HG02885 (cell line): ENCODE measurements at regions not wholly inside any gene's neighbourhood (a gene's known extent, or its start where the extent isn't known, plus 50 kb on each side); places are given as distances from the start of the nearest gene placed in this dataset.

ENCODE experiments used
- ATAC-seq: cut with Tn5 transposase; IDR thresholded peaks from one replicate; pipeline ENCODE4 v1.9.1; 2021; ENCODE audit warnings: mild to moderate bottlenecking; ENCODE audit not compliant: unreplicated experiment, poor library complexity

DNA sequence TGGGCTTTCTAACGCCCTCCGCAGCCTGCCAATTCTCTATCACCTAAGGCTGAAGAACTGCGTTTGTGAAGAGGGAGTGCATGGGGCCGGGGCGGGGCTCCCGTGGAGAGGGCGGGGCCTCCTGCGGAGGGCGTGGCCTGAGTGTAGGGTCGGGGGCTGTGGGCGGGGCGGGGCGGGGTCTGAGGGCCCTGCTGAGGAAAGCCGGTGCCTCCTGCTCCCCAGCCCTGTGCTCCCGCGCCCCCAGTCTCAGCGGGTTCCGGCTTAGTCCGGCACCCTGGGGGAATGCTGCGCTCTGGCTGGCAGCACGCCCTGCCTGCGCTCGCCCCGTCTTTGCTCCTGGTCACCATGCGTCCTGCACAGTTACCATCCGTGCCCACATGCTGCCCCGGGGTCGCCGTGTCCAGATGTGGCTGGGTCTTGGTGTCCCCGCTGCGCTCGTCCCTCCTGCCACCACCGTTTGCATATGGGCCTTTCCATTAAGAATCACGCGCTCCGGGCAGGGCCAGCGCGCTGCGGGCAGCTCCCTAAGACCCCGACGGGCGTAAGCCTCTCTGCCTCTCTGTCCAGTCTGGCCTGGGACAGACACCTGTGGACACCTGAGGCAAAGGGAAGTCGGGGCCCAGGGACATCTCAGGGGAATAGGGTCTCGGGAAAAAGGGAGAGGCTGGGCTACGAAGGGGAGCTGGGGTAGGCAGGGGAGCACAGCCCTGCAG is 144.0 kb upstream of the RET start:
- no peak for ATAC-seq

DNA sequence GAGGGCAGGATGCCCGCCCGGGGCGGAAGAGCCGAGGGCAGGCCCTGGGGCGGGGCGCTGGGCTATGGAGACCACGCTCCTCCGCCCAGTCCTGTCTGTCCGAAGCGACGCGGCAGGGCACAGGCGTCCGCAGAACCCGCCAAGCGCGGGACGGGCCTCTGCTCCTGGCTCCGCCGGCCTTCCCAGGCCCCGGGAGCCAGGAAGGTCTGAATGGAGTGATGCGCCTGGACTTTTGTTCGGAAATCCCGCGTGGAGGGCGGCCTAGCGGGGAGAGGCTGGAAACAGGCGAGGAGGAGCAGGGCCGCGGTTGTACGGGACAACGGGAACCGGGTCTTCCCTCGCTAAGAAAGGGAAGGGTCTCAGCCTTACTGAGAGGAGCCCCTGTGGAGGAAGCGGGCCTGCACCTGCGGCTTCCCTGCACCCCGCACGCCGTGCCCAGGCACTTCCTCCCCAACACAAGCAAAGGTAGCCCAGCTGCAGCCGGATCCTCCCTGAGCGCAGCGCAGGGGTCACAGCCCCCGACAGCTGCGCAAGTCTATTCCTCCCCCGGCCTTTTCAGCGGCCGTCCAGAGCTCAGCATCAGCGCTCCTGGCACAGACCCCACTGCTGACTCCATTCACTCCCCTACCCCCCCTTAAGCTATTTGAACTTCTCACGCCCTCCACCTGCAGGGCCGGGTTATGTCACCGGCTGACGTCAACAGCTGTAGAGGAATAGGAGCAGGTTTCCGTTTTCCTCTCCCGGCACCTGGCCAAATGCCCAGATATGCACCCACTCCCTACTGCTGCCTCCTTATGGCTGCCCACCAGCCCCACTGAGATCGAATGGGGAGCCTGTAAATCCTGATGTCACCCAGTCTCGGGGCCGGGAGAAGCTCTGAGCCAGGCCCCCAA is 143.2 kb upstream of the RET start:
- ATAC-seq: no peak

DNA sequence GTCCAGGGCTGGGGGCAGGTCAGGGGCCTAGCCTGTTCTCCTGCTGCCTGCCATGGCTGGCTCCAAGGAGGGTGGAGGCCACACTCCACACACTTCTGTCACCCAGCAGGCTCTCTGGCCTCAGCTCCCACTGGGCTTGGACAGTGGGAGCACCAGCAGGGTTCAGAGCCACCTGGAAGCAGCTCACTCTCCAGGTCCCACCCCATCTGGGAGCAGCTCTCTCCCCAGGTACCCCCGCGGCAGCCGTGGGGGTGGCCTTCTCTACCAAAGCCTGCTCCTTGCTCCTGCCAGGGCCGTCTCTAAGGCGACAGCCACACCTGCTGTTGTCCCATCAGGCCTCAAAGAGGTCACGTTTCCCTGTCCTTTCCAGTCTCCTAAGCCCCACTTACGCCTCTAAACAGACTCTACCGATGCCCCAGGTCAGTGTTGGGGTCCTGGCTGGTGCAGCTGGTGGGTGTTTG is 142.5 kb upstream of the RET start:
- ATAC-seq: no peak

DNA sequence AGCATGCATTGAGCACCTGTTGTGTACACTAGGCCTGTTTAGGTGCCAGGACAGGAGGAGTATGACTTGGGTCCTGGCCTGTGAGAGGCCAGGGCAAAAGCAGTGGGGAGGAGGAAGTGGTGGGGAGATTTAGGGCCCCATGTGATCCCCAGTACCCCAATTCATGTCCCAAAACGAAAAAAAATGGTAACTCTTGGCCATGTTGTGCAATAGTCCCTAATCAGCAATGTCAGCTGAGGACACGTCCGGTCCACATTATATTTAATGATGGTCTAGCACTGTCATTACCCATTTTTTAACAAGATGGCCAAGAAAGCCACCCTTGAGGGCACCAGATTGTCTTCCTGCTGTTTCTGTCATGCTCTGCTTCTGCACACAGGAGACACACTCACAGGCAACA is 142.0 kb upstream of the RET start:
- no peak for ATAC-seq

DNA sequence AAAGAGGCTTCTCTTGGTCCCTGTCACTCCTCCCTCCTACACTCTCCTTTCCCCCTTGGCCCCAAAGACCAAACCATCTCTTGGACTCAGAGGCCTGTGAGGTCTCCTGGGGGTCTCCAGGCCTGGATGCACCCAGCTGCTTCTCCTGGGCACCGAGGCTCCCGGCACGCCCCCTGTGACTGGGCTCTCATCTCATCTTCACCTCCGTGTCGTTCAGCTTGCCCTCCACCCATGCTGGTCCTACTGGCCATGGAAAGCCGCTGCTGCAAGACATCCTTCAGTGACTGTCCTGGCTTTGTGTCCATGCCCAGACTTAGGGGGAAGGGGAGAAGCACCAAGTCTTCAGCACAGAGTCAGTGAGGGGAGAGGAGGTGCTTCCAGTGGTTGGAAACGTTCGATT is 141.4 kb upstream of the RET start:
- no peak for ATAC-seq

DNA sequence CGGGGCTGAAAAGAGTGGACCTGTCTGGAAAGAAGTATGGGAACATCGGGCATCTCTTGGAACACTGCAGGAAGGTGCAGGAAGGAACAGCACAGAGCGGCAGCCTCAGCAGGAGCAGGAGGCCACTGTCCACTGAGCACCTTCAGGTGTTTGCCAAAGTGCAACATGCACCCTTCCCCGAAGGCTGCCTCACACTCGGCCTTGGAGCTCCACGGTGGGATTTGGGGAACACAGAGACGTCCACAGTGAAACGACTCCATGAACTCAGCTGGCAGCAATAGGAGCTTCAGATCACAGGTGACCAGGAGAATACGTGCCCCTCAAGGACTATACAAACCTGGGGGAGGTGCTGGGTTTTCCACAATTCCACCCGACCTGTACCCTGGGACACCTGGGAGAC is 140.3 kb upstream of the RET start:
- ATAC-seq: no peak

DNA sequence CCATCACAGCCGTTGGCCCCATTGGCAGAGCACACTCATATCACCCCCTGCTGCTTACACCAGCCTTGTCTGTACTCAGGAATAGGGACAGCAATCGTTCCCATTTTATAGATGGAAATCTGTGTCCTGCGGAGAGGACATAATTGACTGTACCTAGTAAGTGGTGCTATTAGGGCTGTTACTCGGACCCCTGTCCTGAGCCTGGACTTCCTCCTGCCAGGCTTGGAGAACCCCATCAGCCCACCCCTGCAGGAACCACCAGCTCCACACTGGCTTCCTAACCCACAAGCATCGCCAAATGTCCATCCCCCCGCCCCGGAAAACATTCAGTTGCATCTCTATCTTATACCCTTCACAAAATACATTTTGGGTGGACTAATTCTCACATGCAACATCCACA is 139.8 kb upstream of the RET start:
- ATAC-seq: no peak

DNA sequence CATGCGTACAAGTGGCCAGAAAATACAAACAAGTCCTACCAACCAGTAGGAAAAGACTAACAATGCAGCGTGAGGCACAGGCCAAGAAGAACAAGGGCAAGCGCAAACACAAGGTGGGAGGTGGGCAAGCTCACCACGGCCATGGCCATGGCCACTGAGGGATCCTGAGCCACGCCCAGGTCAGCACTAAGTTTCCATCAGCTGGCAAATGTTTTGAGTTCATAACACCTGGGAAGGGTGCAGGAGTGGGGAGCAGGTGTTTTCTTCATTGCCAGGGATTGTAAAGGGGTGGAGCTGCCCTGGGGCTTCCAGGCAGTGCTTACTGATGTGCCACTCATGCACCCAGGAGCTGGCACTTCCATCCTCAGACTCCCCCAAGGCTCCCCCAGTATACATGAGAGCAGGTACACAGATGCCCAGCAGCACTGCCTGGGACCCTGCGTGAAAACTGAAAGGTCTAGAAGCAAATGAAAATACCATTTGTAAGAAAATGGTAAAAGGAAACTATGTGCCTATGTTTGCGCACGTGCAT is 139.2 kb upstream of the RET start:
- ATAC-seq: no peak

DNA sequence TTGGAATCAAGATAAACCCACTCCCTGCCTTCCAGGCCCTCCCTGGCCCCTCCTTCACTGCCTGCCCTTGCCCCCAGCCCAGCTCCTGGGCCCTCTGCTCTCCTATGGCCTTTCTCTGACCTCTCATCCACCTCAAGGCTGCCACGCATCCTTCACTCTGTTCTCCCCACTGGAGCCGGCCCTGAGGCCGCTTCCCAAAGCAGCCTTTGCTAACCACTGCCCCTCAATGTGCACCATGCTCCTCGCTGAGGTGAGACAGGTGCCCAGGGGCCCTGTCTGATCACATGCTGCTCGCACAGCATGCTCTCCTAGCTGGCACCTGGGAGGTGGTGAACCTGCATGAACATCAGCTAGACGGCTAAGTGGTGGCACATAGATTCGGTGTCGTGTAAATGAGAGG is 138.5 kb upstream of the RET start:
- no peak for ATAC-seq

DNA sequence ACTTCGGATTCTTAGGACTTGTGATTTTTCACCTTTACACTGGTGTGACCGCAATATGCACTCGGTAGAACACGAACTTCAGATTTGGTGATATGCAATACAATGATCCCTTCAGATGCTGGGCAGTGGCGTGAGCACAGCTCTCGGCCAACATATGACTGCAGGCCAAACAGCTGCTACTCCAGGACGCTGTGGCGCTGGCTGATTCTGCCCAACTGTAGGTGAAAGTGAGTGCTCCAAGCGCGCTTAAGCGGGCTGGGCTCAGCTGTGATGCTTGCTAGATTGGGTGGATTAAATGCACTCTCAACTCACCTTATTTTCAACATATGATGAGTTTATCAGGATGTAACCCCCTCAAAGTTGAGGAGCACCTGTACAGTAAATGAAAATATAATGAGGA is 137.6 kb upstream of the RET start:
- ATAC-seq: no peak

DNA sequence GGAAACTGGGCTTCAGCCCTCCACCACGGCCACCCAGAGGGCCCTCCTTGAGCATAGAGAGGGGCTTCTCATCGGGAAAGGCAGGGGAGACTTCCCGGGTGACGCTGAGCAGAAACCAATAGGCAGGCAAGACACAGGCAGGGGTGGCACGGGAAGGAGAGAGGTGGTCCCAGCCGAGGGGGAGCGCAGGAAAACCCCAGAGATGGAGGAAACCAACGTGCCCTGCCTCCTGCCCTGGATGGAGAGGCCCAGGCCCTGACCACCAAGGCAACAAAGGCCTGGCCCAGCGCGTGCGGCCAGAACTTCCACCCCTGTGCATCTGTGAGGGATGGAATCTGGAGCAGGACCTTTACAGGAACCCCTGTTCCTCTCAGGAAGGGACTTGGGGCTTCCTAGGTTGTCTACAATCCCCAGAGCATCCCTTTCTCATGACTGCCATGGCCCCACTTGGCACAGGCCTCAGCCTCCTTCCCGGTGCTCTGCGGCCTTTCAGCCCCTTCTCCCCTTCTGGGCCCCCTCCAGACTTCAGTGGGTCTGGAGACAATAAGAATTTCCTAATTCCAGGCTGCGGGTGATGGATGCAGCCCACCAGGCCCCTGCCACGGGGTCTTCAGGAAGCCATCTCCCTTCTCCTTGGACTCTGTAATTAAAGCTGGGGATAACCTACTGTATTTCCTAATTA is 137.0 kb upstream of the RET start:
- no peak for ATAC-seq

DNA sequence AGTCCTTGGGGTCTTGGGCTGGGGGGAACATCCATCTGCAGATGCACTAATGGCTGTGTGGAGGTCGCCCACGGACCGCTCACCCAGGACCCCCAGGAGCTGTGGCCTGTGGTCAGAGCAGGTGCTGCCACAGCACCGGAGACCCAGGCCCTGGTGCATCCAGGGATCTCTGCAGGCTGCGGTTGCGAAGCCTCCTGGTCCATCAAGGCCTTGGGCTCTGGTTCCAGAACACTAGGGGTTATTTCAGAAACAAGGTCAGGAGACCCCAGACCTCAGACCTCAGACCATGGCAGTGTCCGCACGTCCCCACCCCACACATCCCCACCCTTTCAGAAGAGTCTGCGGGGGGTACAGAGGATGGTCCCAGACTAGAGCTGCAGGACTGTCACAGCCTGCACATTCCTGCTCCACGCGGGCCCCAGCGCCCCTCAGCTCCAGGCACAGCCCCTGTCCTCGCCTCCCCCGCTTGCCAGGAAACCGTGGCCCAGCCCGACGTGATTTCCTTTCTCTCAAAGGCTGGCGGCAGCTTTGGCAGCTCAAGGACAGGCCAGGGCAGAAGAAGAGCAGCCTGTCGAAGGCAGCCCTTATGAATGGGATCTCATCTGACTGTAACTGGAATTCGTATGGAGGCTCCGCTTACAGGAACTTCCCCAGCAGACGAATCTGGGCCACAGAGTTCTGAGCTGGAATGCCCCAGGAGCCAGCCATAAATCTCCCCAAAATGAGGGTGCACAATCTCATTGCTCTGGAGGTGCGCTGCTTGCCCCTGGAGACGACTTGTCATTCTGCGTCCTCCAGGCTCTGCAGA is 136.2 kb upstream of the RET start:
- ATAC-seq: no peak

DNA sequence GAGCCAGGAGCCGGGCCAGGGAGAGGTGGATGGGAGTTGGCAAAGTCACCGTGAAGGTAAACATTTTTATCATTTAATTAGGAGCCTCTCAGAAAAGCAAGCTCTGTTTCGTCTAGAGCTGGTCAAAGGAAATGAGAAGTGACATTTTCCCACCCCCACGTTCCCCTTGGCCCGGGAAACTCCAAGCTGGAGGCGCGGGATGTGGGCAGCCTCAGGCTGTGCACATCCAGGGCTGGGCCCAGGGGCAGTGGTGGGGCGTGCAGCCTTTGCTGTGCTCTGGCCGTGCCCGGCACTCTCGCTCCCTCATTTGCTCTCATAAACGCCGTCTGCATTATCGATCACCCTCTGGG is 135.6 kb upstream of the RET start:
- ATAC-seq: no peak

DNA sequence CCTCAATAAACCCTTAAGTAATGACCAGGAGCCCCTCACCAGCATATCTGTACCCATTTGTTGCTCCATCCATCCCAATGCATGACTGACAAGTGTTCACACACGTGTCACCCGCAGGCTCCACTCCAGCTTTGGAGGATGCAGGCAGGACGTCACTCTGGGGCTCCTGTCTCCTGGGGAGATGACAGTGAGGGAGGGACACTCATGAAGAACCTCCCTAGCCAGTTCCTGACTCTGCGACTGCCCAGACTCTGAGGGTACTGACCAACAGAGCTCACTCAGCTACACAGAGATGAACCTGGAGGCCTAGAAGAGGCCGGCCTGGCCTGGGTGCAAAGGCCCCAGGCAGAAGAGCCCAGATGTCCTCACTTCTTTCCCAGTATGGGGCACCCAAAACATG is 135.1 kb upstream of the RET start:
- ATAC-seq: no peak

DNA sequence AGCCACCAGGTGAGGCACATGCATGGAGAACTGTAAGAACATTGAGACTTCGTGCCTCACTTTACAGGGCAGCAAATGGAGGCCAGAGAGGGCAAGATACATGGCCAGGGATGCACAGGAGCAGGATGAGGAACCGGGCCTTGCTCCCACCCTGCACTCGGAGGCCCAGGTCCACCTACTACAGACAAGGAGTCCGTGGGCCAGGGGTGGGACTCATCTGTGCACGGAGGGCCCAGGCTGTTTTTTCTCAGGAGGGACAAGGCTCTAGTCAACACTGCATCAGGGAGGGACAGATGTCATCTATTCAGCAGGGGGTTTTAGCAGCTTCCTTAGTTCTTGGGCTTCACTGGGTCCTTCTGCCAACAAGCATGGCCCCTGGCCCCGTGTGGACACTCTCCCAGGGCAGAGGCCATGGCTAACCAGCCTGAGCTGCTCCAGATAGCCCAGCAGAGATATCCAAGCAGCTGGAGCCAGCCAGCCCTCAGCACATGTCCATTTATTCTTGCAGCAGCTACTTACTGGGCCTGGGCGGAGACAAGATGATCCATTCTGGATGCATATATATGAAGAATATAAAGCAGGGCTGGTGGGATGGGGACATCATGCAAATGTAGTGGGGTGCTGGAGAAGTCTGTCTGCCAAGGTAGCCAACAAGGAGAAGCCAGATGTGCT is 134.5 kb upstream of the RET start:
- ATAC-seq: no peak

DNA sequence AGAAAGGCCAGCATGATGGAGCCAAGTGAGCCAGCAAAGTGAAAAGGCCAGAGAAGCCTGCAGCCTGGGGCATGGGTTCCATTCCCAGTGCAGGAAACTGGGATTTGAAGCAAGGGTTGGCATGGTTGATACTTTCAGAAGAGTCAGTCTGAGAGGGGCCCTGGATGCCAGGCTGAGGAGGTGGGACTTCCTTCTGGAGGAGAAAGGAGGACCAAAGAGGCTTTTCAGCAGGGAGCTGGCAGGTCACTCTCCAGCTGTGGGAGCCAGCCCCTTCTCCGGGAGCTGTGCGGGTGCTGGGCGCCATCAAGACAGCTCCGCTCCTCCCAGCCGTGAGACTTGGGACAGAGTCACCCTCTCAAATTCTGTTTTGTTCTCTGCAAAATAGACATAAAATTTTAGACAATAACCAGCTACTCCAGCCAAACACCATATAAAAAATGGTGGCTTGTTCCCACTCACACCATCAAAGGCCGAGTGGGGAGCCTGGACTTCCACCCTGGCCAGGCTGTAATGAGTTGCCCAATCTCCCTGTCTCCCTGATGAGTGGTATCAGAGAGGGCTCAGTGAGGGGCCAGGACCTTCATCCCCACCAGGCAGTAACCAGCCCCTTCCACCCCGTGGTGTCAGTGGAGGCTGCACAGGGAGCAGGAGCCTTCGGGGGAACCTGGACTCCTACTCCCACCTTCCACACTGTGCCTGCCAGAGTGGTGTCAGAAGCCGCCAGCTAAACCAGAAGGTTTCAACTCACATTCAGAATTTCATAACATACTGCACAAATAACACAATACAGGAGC is 133.6 kb upstream of the RET start:
- ATAC-seq: no peak

DNA sequence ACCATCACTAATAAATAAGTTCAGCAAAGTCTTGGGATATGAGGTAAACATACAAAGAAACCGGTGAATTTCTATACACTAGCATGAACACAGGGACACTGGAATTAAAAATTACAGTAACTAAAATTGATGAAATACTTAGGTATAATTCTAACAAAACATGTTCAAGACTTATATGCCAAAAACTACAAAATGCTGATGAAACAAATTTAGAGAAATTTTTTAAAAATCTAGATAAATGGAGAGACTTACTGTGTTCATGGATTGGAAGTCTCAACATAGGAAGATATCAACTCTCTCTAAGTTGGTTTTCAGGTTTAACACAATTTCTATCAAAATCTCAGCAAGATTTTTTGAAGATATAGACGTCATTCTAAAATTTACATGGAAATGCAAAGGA is 128.8 kb upstream of the RET start:
- no peak for ATAC-seq

DNA sequence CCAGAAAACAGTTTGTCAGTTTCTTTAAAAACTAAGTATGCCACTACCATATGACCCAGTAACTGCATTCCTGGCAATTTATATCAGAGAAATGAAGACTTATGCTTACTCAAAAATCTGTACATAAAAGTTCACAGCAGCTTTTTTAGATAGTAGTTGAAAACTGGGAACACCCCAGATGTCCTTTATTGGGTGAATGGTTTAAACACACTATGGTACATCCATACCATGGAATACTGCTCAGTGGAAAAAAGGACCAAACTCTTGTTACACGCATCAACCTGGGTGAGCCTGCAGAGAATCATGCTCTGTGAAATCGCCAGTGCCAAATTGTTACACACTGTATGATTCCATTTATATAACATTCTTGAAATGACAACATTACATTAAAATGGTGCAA is 127.6 kb upstream of the RET start:
- no peak for ATAC-seq
